Mesothelial cell of epicardium (in vitro differentiated cells): ENCODE measurements at regions not wholly inside any gene's neighbourhood (a gene's known extent, or its start where the extent isn't known, plus 50 kb on each side); places are given as distances from the start of the nearest gene placed in this dataset.

ENCODE experiments used
- DNase-seq, 2 experiments: peaks; one replicate each; pipeline ENCODE4 v3.0.0; 2021; ENCODE audit warnings: low spot score in 2 of 2; ENCODE audit not compliant: unreplicated experiment in 2 of 2
- H3K27ac Mint-ChIP-seq: 2 replicates; pipeline ENCODE4 v1.8.0; 2021; ENCODE audit warnings: mixed read lengths
- H3K27me3 Mint-ChIP-seq: 2 replicates; pipeline ENCODE4 v1.8.0; 2021; ENCODE audit warnings: low read depth, mixed read lengths
- H3K36me3 Mint-ChIP-seq: 2 replicates; pipeline ENCODE4 v1.8.0; 2021; ENCODE audit warnings: mixed read lengths
- H3K4me1 Mint-ChIP-seq: 2 replicates; pipeline ENCODE4 v1.8.0; 2021; ENCODE audit warnings: mixed read lengths
- H3K4me3 Mint-ChIP-seq: 2 replicates; pipeline ENCODE4 v1.8.0; 2021; ENCODE audit warnings: mild to moderate bottlenecking, moderate library complexity, mixed read lengths
- H3K9me3 Mint-ChIP-seq: 2 replicates; pipeline ENCODE4 v1.8.0; 2021; ENCODE audit warnings: mixed read lengths
- TF ChIP-seq, protein P1 (sequence below): fragments of 200-600 bp; sonication (generic); IDR thresholded peaks from one replicate; pipeline ENCODE4 v1.5.0; 2021; ENCODE audit warnings: antibody characterized with exemption; ENCODE audit not compliant: unreplicated experiment

DNA sequence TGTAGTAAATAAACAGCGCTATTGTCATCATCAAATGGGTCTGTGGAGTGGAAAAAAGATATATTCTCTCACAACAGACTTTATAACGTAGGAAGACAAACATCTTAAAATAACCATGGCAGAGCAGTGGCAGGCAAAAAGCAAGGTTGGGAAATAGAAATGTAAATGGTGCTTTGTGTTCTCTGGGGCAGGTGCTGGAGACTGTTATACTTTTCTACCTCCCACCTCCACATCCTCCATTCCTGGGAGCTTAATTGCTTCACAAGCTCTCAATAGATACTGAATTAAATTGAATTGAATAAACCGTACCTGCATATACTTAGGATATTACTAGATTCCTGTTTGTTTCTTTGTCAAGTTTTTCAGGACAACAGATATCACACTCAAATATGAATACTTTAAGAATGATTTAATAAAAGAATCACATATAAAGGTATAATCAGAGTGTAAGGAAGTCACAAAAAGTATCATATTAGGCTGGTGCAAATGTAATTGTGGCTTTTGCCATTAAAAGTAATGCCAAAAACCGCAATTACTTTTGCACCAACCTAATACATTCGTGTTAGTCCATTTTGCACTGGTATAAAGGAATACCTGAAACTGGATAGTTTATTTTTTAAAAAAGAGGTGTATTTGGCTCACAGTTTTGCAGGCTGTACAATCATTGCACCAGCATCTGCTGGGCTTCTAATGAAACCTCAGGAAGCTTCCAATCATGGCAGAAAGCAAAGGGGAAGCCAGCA lies 367.3 kb downstream of the GRIA2 start:
- H3K4me3 Mint-ChIP-seq = no peak overlapping the region
- peaks cover 6% of the 10 kb centered on the region for H3K4me1 Mint-ChIP-seq
- H3K9me3 Mint-ChIP-seq = peaks cover 7% of the 10 kb centered on the region
- DNase-seq = no peak
- no peak overlapping the region for H3K27ac Mint-ChIP-seq
- no peaks in the 10 kb centered on the region for H3K27me3 Mint-ChIP-seq
- TF ChIP-seq, protein P1, sequence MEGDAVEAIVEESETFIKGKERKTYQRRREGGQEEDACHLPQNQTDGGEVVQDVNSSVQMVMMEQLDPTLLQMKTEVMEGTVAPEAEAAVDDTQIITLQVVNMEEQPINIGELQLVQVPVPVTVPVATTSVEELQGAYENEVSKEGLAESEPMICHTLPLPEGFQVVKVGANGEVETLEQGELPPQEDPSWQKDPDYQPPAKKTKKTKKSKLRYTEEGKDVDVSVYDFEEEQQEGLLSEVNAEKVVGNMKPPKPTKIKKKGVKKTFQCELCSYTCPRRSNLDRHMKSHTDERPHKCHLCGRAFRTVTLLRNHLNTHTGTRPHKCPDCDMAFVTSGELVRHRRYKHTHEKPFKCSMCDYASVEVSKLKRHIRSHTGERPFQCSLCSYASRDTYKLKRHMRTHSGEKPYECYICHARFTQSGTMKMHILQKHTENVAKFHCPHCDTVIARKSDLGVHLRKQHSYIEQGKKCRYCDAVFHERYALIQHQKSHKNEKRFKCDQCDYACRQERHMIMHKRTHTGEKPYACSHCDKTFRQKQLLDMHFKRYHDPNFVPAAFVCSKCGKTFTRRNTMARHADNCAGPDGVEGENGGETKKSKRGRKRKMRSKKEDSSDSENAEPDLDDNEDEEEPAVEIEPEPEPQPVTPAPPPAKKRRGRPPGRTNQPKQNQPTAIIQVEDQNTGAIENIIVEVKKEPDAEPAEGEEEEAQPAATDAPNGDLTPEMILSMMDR = no peak
- no peaks in the 10 kb centered on the region for H3K36me3 Mint-ChIP-seq

DNA sequence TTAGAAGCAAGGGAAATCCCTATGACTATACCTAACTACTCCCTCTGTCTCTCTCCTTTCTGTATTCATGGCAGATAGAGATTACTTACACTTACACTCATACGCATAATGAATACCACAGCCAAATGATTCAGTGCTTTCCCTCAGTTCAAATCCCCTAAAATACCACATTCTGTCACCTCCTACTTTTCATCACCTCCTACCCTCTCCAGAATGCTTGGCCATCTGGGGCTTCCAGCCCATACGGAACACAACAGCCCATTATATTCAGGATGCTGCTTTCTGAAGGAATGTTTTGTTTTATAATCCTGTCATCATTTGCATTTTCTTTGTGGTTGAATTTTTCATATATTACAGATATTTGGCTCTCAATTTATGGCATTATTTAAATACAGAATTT lies 361.6 kb downstream of the GRIA2 start:
- peaks cover 1% of the 10 kb centered on the region for H3K27me3 Mint-ChIP-seq
- peaks cover 13% of the 10 kb centered on the region for H3K9me3 Mint-ChIP-seq
- no peak overlapping the region for H3K4me3 Mint-ChIP-seq
- no peaks in the 10 kb centered on the region for H3K36me3 Mint-ChIP-seq
- H3K4me1 Mint-ChIP-seq = peaks cover 3% of the 10 kb centered on the region
- H3K27ac Mint-ChIP-seq = no peak overlapping the region
- TF ChIP-seq, protein P1 = no peak
- no peak for DNase-seq

DNA sequence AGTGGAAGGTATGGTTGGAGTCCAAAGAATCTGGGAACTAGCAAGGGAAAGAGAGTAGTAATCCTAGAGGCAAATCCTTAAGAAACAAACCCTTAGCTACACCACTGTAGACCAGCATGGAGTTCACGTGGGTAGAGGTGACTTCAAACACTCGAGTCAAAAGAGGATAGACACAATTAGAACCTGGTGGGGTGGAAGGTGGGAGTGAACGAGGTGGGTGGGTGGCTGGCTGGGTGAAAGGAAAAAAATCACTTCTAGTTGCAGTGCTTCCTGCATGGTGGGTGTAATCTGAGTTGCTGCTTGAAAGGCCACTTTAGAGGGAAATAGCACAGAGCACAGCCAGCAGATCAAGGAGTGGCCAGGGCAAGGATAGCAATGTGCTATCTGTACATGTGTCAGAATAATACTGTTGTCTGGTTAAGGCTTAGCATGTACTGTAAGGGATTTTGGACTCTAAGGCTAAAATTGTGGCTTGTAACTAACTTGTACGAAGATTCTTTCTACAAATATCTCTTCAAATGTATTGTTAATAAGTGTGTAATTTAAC lies 356.2 kb downstream of the GRIA2 start:
- Mint-ChIP-seq H3K27me3 (peaks cover 1% of the 10 kb centered on the region), H3K9me3 (no peaks in the 10 kb centered on the region), H3K4me1 (peaks cover 10% of the 10 kb centered on the region), H3K4me3 (no peak overlapping the region), H3K27ac (no peak overlapping the region), H3K36me3 (no peaks in the 10 kb centered on the region)
- TF ChIP-seq, protein P1 = no peak
- no peak for DNase-seq

DNA sequence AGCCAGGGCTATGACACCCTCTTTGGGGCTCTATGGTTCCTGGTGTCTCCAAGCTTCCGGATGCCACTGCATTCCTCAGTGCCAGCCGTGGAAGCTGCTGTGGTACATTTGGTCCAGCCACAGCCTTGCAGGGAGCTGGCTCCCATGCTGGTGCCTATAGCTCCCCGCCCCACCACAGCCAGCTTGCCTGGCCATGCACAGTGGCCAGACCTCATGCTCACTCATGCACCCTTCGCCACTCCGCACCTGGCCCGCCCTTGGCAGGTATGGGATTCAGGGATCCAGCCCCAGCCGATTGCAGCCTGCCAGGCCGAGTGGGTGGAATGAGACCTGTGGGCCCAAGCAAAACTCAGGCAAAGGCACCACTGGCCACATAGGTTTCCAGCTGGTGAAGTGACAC lies 354.8 kb downstream of the GRIA2 start:
- Mint-ChIP-seq H3K9me3 (no peaks in the 10 kb centered on the region), H3K4me3 (no peak overlapping the region), H3K36me3 (no peaks in the 10 kb centered on the region), H3K27me3 (peaks cover 1% of the 10 kb centered on the region), H3K4me1 (peaks cover 10% of the 10 kb centered on the region), H3K27ac (no peak overlapping the region)
- TF ChIP-seq, protein P1 = no peak
- DNase-seq = no peak

DNA sequence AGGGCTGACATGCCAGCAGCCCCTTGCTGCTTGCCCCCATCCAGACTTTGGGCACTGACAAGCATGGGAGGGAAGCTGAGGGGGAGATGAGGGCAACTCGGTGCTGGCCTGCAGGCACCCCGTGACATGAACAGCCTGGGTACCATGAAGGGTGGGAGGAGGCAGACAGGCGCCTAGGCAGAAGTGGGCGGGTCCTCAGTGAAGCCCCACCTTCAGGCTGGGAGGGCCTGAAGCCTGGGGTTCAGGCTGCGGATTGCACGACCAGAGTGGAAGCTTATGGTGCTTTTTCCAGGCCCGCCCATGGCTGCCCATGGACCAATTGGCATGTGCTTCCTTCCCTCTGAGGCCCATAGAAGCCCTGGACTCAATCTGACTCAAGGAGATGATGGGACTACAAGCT lies 354.1 kb downstream of the GRIA2 start:
- DNase-seq = no peak
- H3K27ac Mint-ChIP-seq = no peak overlapping the region
- TF ChIP-seq, protein P1 = no peak
- H3K36me3 Mint-ChIP-seq = no peaks in the 10 kb centered on the region
- H3K4me3 Mint-ChIP-seq = no peak overlapping the region
- H3K27me3 Mint-ChIP-seq = peaks cover 1% of the 10 kb centered on the region
- H3K4me1 Mint-ChIP-seq = peaks cover 9% of the 10 kb centered on the region
- no peaks in the 10 kb centered on the region for H3K9me3 Mint-ChIP-seq
